ENCODE measurements at regions not wholly inside any gene's neighbourhood (a gene's known extent, or its start where the extent isn't known, plus 50 kb on each side); places are given as distances from the start of the nearest gene placed in this dataset.

DNA sequence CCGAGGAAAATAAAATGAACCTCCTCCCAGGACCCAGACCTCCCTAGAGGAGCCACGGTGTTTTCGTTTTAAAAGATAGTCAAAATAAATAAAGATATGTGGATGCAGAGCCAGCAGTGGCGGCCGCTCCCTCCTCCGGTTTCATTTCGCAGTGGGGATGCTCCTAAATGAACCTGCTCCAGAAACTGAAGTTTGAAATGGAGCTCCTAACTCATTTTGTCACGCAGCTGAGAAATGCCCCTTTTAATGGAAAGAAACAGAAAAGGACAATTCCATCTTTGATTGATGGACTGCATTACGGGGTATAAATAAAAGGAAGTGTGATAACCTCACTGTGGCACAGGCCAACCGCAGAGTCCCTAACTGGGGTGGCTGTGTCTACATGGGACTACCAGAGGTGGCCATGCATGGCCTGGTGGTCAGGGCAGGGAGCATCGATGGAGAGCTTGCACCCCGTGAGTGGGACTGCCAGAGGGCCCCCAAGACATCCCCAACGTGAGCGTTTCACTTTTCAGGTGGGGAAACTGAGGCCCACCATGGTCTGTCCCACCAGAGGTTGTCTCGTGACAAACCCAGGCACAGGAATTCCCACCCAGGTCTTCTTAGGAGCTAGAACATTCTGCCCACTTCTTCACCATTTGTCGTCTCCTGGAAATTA lies 426.6 kb downstream of the BRD1 start:
- WGBS, 3 donors, result 80 to 82% (median 81%) methylated on average over 16 of the region's 16 CpGs
- no peak for ATAC-seq
- intact Hi-C loops (cut with DNase I), result no loop called here

DNA sequence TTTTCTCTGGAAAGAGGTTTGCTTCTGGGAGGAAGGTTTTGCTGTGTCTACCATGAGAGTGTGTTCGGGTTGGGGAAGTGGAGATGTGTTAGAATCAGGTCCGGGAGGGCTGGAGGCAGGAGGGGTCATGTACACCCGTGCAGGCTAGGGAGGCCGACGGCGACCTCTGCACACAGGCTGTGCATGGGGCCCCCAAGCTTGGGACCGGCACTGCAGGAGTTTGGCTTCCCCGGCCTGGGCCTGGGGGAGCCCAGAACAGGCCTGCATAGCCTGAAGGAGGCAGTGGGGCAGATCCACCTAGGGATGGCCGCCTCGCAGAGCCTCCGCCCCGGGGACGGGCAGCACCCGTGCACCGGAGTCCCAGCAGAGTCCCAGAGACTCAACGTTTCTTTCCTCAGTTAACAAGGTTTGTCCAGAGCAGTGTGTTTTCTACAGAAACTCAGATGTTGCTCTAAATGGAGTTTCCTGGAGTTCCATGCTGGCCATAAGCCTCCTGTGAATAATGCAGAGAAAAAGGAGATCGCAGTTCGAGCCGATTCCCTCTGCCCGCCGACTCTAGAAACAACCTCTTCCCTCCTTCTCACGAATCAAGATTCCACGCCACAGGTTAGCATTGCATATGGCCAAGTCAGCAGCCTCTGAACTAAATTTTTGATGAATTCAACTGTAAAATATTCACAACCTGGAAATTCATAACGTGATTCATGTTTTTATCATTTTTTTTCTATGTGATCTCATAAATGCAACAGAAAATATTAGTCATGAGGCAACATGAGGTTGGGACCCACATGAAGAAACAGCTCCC lies 427.3 kb downstream of the BRD1 start:
- peaks cover 0 to 8% (median 2%) of the 10 kb centered on the region in 3 donors for H3K27me3 ChIP-seq (ENCODE audit: insufficient read depth in 3 of 3, low read length in 2 of 3)
- ATAC-seq, result no peak

More for the DNA sequence above, 426.6 kb downstream of the BRD1 start:
- no peak for DNase-seq
- Histone ChIP-seq H3K36me3 (ENCODE audit: insufficient read depth in 1 of 2, low read depth in 1 of 2) (no peaks in the 10 kb centered on the region), H3K4me3 (no peak overlapping the region), H3K4me1 (no peaks in the 10 kb centered on the region), H3K9me3 (no peaks in the 10 kb centered on the region), H3K27me3 (ENCODE audit: insufficient read depth in 3 of 3, low read length in 2 of 3) (peaks cover 0 to 8% (median 2%) of the 10 kb centered on the region in 3 donors), H3K27ac (no peak overlapping the region)
- TF ChIP-seq, protein P1, sequence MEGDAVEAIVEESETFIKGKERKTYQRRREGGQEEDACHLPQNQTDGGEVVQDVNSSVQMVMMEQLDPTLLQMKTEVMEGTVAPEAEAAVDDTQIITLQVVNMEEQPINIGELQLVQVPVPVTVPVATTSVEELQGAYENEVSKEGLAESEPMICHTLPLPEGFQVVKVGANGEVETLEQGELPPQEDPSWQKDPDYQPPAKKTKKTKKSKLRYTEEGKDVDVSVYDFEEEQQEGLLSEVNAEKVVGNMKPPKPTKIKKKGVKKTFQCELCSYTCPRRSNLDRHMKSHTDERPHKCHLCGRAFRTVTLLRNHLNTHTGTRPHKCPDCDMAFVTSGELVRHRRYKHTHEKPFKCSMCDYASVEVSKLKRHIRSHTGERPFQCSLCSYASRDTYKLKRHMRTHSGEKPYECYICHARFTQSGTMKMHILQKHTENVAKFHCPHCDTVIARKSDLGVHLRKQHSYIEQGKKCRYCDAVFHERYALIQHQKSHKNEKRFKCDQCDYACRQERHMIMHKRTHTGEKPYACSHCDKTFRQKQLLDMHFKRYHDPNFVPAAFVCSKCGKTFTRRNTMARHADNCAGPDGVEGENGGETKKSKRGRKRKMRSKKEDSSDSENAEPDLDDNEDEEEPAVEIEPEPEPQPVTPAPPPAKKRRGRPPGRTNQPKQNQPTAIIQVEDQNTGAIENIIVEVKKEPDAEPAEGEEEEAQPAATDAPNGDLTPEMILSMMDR (IDR thresholded peaks at IDR 0.05), result no peak

DNA sequence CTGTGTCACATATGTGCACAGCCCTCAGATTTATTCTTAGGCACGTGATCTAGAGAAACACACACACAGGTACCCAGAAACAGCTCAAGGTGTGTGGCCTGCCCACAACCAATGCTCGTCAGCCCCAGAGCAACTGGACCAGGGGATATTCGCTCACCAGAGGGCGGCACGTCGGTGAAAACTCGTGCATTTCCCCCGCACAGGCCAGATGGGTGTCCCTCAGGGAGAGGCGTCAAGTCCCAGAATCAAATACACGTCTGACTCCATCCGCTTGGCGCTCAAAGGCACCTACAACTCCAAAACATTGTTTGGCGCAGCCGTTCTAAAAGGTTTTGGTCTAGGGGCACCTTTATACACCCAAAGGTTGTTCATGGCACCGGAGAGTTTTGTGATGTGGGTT lies 429.0 kb downstream of the BRD1 start:
- DNase-seq (no peak), ATAC-seq (no peak)
- intact Hi-C loops (cut with DNase I), result no loop called here
- TF ChIP-seq, protein P1 (IDR thresholded peaks at IDR 0.05), result no peak
- Histone ChIP-seq H3K4me1 (no peaks in the 10 kb centered on the region), H3K4me3 (no peak overlapping the region), H3K36me3 (ENCODE audit: insufficient read depth in 1 of 2, low read depth in 1 of 2) (no peaks in the 10 kb centered on the region), H3K9me3 (no peaks in the 10 kb centered on the region), H3K27ac (no peak overlapping the region), H3K27me3 (ENCODE audit: insufficient read depth in 3 of 3, low read length in 2 of 3) (peaks cover 0 to 8% (median 2%) of the 10 kb centered on the region in 3 donors)
- 72 to 73% (median 73%) methylated on average over 15 of the region's 15 CpGs for WGBS, 3 donors

More for the DNA sequence above, 427.3 kb downstream of the BRD1 start:
- WGBS, 3 donors, result 77 to 82% (median 80%) methylated on average over 24 of the region's 24 CpGs
- intact Hi-C loops (cut with DNase I), result no loop called here
- Histone ChIP-seq H3K27ac (no peak overlapping the region), H3K4me1 (no peaks in the 10 kb centered on the region), H3K4me3 (no peak overlapping the region), H3K9me3 (no peaks in the 10 kb centered on the region), H3K36me3 (ENCODE audit: insufficient read depth in 1 of 2, low read depth in 1 of 2) (no peaks in the 10 kb centered on the region)
- TF ChIP-seq, protein P1 (IDR thresholded peaks at IDR 0.05), result no peak
- no peak for DNase-seq

DNA sequence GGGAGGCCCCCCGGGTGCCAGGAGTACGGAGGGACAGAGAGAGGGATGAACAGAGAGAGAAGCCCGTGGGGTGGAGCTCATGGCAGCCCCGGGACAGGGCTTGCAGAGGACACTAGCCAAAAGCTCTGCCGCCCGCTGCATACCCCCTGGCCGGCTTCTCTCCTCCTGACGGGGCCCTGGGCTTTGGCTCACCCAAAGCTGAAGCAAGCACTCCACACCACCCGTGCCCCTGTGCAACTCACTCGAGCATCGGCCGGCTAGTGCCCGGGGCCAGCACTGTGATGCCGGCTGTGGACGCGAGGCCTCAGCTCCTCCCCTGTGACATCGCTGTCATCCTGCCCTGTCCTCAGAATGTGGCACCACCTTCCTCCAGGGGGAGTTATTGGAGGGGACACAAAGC lies 429.6 kb downstream of the BRD1 start:
- WGBS, 3 donors, result 74 to 76% (median 75%) methylated on average over 17 of the region's 17 CpGs
- peaks cover 0 to 8% (median 4%) of the 10 kb centered on the region in 3 donors for H3K27me3 ChIP-seq (ENCODE audit: insufficient read depth in 3 of 3, low read length in 2 of 3)
- no peaks in the 10 kb centered on the region for H3K4me1 ChIP-seq
- DNase-seq (no peak), ATAC-seq (no peak)
- intact Hi-C loops (cut with DNase I), result no loop called here
- TF ChIP-seq, protein P1 (IDR thresholded peaks at IDR 0.05), result no peak
- H3K36me3 ChIP-seq (ENCODE audit: insufficient read depth in 1 of 2, low read depth in 1 of 2), result no peaks in the 10 kb centered on the region
- H3K4me3 ChIP-seq, result no peak overlapping the region
- no peaks in the 10 kb centered on the region for H3K9me3 ChIP-seq
- H3K27ac ChIP-seq, result no peak overlapping the region

Measured in psoas muscle (tissue), 7 donors.